WTC11 (cell line): ENCODE measurements at regions not wholly inside any gene's neighbourhood (a gene's known extent, or its start where the extent isn't known, plus 50 kb on each side); places are given as distances from the start of the nearest gene placed in this dataset.

Experiments used
- ATAC-seq: fragments of 200-7000 bp; cut with Tn5 transposase; 2 replicates; pipeline ENCODE4 v1.10.0; 2021; ENCODE audit warnings: mild to moderate bottlenecking, moderate library complexity
- CTCF ChIA-PET: fragments of 300-600 bp; sonication (Branson Sonifier 250); formaldehyde crosslinking; loops from one replicate; lab custom pipeline; 2021; ENCODE audit warnings: antibody characterized with exemption; lab: Charles Lee
- POLR2A ChIA-PET: fragments of 350-600 bp; sonication (Branson Sonifier 250); formaldehyde crosslinking; loops from one replicate; lab custom pipeline; 2021; ENCODE audit warnings: antibody characterized with exemption; lab: Charles Lee
- DNase-seq: peaks from one replicate; pipeline ENCODE4 v3.0.0; 2021; ENCODE audit warnings: low spot score
- H3K27ac Mint-ChIP-seq: 2 replicates; pipeline ENCODE4 v1.8.0; 2021; ENCODE audit warnings: mixed read lengths
- H3K27me3 Mint-ChIP-seq: 2 replicates; pipeline ENCODE4 v1.8.0; 2021; ENCODE audit warnings: low read depth, mild to moderate bottlenecking, moderate library complexity, mixed read lengths
- H3K36me3 Mint-ChIP-seq: 2 replicates; pipeline ENCODE4 v1.8.0; 2021; ENCODE audit warnings: mixed read lengths
- H3K4me1 Mint-ChIP-seq: 2 replicates; pipeline ENCODE4 v1.8.0; 2022; ENCODE audit warnings: mixed read lengths
- H3K4me3 Mint-ChIP-seq: 2 replicates; pipeline ENCODE4 v1.8.0; 2021; ENCODE audit warnings: mild to moderate bottlenecking, moderate library complexity, mixed read lengths
- H3K9me3 Mint-ChIP-seq: 2 replicates; pipeline ENCODE4 v1.8.0; 2021; ENCODE audit warnings: mixed read lengths
- ATF2 ChIP-seq: sonication (generic); formaldehyde crosslinking; IDR thresholded peaks from 2 replicates; pipeline ENCODE4 v1.8.1; 2022; ENCODE audit warnings: low read depth, missing genetic modification reagents, borderline replicate concordance
- E2F1 ChIP-seq: sonication (generic); formaldehyde crosslinking; IDR thresholded peaks from 2 replicates; pipeline ENCODE4 v1.8.0; 2022; ENCODE audit warnings: mild to moderate bottlenecking, missing genetic modification reagents
- FOXP1 ChIP-seq: sonication (generic); formaldehyde crosslinking; IDR thresholded peaks from 2 replicates; pipeline ENCODE4 v1.8.0; 2022; ENCODE audit warnings: missing genetic modification reagents, mild to moderate bottlenecking, moderate library complexity, borderline replicate concordance
- NFYB ChIP-seq: sonication (generic); formaldehyde crosslinking; conservative IDR thresholded peaks from 2 replicates; pipeline ENCODE4 v1.8.0; 2022; ENCODE audit warnings: low read depth, missing genetic modification reagents
- PREB ChIP-seq: sonication (generic); formaldehyde crosslinking; IDR thresholded peaks from 2 replicates; pipeline ENCODE4 v1.8.1; 2022; ENCODE audit warnings: mild to moderate bottlenecking, missing genetic modification reagents, moderate library complexity, borderline replicate concordance
- STAT6 ChIP-seq: sonication (generic); formaldehyde crosslinking; conservative IDR thresholded peaks from 2 replicates; pipeline ENCODE4 v1.8.1; 2023; ENCODE audit warnings: mild to moderate bottlenecking, low read depth, missing genetic modification reagents, moderate library complexity
- ZNF219 ChIP-seq: sonication (generic); formaldehyde crosslinking; IDR thresholded peaks from 2 replicates; pipeline ENCODE4 v1.8.0; 2023; ENCODE audit warnings: missing genetic modification reagents, mild to moderate bottlenecking, borderline replicate concordance
- ZNF232 ChIP-seq: sonication (generic); formaldehyde crosslinking; IDR thresholded peaks from 2 replicates; pipeline ENCODE4 v1.8.0; 2022; ENCODE audit warnings: mild to moderate bottlenecking, missing genetic modification reagents
- ZNF416 ChIP-seq: fragments of 250-450 bp; sonication (Bioruptor Pico); IDR thresholded peaks from 2 replicates; pipeline ENCODE4 v1.9.0; 2021; ENCODE audit warnings: mild to moderate bottlenecking, inconsistent platforms
- TF ChIP-seq, protein P1 (sequence below): fragments of 250-450 bp; sonication (Bioruptor Pico); IDR thresholded peaks from 2 replicates; pipeline ENCODE4 v1.9.0; 2021; ENCODE audit warnings: mild to moderate bottlenecking
- TF ChIP-seq, protein P2 (sequence below): sonication (generic); formaldehyde crosslinking; IDR thresholded peaks from 2 replicates; pipeline ENCODE4 v1.8.0; 2023; ENCODE audit warnings: mild to moderate bottlenecking, missing genetic modification reagents
- TF ChIP-seq, protein P3 (sequence below): sonication (generic); formaldehyde crosslinking; IDR thresholded peaks from 2 replicates; pipeline ENCODE4 v1.8.0; 2022; ENCODE audit warnings: mild to moderate bottlenecking, missing genetic modification reagents

GRCh38 chr5:68505917-68506860 is 290.6 kb downstream of the PIK3R1 start:
- H3K27ac Mint-ChIP-seq: no peak overlapping the region
- no peak for DNase-seq
- POLR2A ChIA-PET: no interaction called here

DNA sequence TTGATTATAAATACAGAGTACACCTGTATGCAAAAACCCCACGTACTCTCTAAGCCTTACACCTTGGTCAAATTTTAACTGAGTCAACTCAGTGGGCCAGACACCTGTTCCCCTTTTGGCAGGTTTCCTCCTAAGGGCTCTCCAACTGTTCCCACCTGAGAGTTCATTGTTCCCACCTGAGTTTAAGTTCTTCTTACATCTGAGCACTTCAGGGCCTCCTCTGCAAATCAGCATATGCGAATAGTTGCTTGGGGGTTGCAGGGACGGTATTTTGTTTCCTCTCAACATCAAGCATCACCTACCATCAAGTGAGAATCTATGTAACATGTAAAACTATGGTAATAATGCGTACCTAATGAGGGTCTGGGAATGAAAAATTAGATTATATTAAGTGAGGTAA is 300.0 kb downstream of the PIK3R1 start:
- POLR2A ChIA-PET: no interaction called here

More at GRCh38 chr5:68505917-68506860, 290.6 kb downstream of the PIK3R1 start:
- CTCF ChIA-PET: no interaction called here
- H3K27me3 Mint-ChIP-seq: no peaks in the 10 kb centered on the region
- H3K9me3 Mint-ChIP-seq: peaks cover 21% of the 10 kb centered on the region
- no peaks in the 10 kb centered on the region for H3K4me1 Mint-ChIP-seq
- no peaks in the 10 kb centered on the region for H3K36me3 Mint-ChIP-seq
- H3K4me3 Mint-ChIP-seq: no peak overlapping the region
- TF ChIP-seq ZNF232 (CRISPR knock-in tag): no peak
- no peak for TF ChIP-seq FOXP1 (CRISPR knock-in tag)
- TF ChIP-seq ZNF416 (CRISPR knock-in tag): no peak
- TF ChIP-seq NFYB: no peak
- TF ChIP-seq, protein P1, sequence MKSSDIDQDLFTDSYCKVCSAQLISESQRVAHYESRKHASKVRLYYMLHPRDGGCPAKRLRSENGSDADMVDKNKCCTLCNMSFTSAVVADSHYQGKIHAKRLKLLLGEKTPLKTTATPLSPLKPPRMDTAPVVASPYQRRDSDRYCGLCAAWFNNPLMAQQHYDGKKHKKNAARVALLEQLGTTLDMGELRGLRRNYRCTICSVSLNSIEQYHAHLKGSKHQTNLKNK: no peak
- no peak for TF ChIP-seq E2F1 (CRISPR knock-in tag)
- TF ChIP-seq STAT6 (CRISPR knock-in tag): no peak
- TF ChIP-seq, protein P2, sequence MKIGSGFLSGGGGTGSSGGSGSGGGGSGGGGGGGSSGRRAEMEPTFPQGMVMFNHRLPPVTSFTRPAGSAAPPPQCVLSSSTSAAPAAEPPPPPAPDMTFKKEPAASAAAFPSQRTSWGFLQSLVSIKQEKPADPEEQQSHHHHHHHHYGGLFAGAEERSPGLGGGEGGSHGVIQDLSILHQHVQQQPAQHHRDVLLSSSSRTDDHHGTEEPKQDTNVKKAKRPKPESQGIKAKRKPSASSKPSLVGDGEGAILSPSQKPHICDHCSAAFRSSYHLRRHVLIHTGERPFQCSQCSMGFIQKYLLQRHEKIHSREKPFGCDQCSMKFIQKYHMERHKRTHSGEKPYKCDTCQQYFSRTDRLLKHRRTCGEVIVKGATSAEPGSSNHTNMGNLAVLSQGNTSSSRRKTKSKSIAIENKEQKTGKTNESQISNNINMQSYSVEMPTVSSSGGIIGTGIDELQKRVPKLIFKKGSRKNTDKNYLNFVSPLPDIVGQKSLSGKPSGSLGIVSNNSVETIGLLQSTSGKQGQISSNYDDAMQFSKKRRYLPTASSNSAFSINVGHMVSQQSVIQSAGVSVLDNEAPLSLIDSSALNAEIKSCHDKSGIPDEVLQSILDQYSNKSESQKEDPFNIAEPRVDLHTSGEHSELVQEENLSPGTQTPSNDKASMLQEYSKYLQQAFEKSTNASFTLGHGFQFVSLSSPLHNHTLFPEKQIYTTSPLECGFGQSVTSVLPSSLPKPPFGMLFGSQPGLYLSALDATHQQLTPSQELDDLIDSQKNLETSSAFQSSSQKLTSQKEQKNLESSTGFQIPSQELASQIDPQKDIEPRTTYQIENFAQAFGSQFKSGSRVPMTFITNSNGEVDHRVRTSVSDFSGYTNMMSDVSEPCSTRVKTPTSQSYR: no peak
- no peak for TF ChIP-seq ZNF219
- ATAC-seq: no peak

More for the DNA sequence above, 300.0 kb downstream of the PIK3R1 start:
- Mint-ChIP-seq H3K27me3 (no peaks in the 10 kb centered on the region), H3K36me3 (0 out of 2 replicates have a peak, but pooled peaks cover 4% of the 10 kb centered on the region), H3K4me1 (peaks cover 36% of the 10 kb centered on the region), H3K27ac (peak overlapping the region; percentile 72), H3K9me3 (peaks cover 29% of the 10 kb centered on the region)
- ATAC-seq (peak; percentile 50; the same call in 1 of the 2 replicates), DNase-seq (no peak)
- CTCF ChIA-PET: interaction anchor here (1.5 kb wide), 1 partner anchor 229 kb away, joined by 3 read pairs; no protein-coding TSS in a partner anchor
- TF ChIP-seq, protein P2: 0 out of 2 replicates have a peak, but pooled peaks have one; percentile 36
- no peak for TF ChIP-seq PREB (CRISPR knock-in tag)
- TF ChIP-seq, protein P3, sequence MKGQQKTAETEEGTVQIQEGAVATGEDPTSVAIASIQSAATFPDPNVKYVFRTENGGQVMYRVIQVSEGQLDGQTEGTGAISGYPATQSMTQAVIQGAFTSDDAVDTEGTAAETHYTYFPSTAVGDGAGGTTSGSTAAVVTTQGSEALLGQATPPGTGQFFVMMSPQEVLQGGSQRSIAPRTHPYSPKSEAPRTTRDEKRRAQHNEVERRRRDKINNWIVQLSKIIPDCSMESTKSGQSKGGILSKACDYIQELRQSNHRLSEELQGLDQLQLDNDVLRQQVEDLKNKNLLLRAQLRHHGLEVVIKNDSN: no peak
- TF ChIP-seq ATF2 (CRISPR knock-in tag): no peak
- TF ChIP-seq, all 79 proteins: peak for 1
- H3K4me3 Mint-ChIP-seq: no peak overlapping the region
